ENCODE measurements at regions not wholly inside any gene's neighbourhood (a gene's known extent, or its start where the extent isn't known, plus 50 kb on each side); places are given as distances from the start of the nearest gene placed in this dataset.

DNA sequence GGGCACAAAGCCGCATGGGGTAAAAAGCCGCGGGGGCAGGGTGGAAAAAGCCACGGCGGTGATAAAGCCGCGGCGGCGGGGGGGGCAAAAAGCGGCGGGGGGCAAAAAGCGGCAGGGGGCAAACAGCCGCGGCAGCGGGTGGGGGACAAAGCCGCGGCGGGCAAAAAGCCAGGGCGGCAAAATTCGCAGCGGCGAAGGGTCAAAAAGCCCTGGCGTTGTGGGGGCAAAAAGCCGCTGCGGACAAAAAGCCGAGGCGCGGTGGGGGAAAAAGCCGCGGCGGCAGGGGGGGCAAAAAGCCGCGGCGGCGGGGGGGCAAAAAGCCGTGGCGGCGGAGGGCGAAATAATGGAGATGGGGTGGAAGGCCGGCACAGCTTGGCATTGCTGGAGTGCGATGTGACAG, 3902.9 kb downstream of the SRGAP2C start (continued):
- TF ChIP-seq, protein P1, sequence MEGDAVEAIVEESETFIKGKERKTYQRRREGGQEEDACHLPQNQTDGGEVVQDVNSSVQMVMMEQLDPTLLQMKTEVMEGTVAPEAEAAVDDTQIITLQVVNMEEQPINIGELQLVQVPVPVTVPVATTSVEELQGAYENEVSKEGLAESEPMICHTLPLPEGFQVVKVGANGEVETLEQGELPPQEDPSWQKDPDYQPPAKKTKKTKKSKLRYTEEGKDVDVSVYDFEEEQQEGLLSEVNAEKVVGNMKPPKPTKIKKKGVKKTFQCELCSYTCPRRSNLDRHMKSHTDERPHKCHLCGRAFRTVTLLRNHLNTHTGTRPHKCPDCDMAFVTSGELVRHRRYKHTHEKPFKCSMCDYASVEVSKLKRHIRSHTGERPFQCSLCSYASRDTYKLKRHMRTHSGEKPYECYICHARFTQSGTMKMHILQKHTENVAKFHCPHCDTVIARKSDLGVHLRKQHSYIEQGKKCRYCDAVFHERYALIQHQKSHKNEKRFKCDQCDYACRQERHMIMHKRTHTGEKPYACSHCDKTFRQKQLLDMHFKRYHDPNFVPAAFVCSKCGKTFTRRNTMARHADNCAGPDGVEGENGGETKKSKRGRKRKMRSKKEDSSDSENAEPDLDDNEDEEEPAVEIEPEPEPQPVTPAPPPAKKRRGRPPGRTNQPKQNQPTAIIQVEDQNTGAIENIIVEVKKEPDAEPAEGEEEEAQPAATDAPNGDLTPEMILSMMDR (IDR thresholded peaks at IDR 0.05; ENCODE audit: control extremely low read depth in 1 of 3, insufficient read depth in 1 of 3, low read depth in 1 of 3, low read length in 3 of 3) = no peak
- no peak for TF ChIP-seq TCF12 (IDR thresholded peaks at IDR 0.05; ENCODE audit: low read depth, low read length)
- no peak for TF ChIP-seq BCL11A (IDR thresholded peaks at IDR 0.05; ENCODE audit: low read depth in 2 of 2, low read length in 2 of 2)
- no peak for TF ChIP-seq CTBP2 (IDR thresholded peaks at IDR 0.05; ENCODE audit: borderline replicate concordance, insufficient read depth, insufficient read length, low read length)
- no peak for TF ChIP-seq SUZ12 (IDR thresholded peaks at IDR 0.05; ENCODE audit: low read length)
- TF ChIP-seq TEAD4 (IDR thresholded peaks at IDR 0.05; ENCODE audit: low read depth, low read length) = no peak
- TF ChIP-seq SAP30 (IDR thresholded peaks at IDR 0.05; ENCODE audit: insufficient read depth, insufficient replicate concordance, low read length) = no peak
- no peak for TF ChIP-seq NANOG (IDR thresholded peaks at IDR 0.05; ENCODE audit: insufficient read depth, low read depth, low read length, poor library complexity, severe bottlenecking)
- TF ChIP-seq NRF1 (IDR thresholded peaks at IDR 0.05; ENCODE audit: low read depth, low read length) = no peak
- TF ChIP-seq CBX8 (IDR thresholded peaks at IDR 0.05; ENCODE audit: borderline replicate concordance, low read depth, low read length) = no peak

Data from H1 (cell line).